Activated T-cell treated with anti-CD3 and anti-CD28 coated beads, Interleukin-2, amount 50 U/mL, for 72 hours (primary cell): ENCODE measurements at regions not wholly inside any gene's neighbourhood (a gene's known extent, or its start where the extent isn't known, plus 50 kb on each side); places are given as distances from the start of the nearest gene placed in this dataset.

ENCODE experiments used
- ATAC-seq, 2 donors: fragments of 150-1000 bp; cut with Tn5 transposase; replicated peaks in 1 of 2; 2 replicates each; pipeline ENCODE4 v1.10.0; 2021; ENCODE audit warnings: moderate library complexity in 2 of 2, mild to moderate bottlenecking in 1 of 2
- DNase-seq, 2 donors: peaks; one replicate each; pipeline ENCODE4 v3.0.0; 2021 to 2022; ENCODE audit warnings: mixed read lengths in 1 of 2
- H3K27ac Mint-ChIP-seq: one replicate; pipeline ENCODE4 v1.8.0; 2022; ENCODE audit warnings: mild to moderate bottlenecking, moderate library complexity, mixed read lengths
- H3K27me3 Mint-ChIP-seq: one replicate; pipeline ENCODE4 v1.8.0; 2022; ENCODE audit warnings: low read depth, mixed read lengths
- H3K36me3 Mint-ChIP-seq, 2 donors: one replicate each; pipeline ENCODE4 v1.8.0; 2022; ENCODE audit warnings: mixed read lengths in 2 of 2, mild to moderate bottlenecking in 1 of 2; ENCODE audit not compliant: insufficient read depth in 2 of 2
- H3K4me1 Mint-ChIP-seq: one replicate; pipeline ENCODE4 v1.8.0; 2022; ENCODE audit warnings: low read depth, mixed read lengths
- H3K4me3 Mint-ChIP-seq, 2 donors: one replicate each; pipeline ENCODE4 v1.8.0; 2022; ENCODE audit warnings: mild to moderate bottlenecking in 2 of 2, mixed read lengths in 2 of 2, moderate library complexity in 2 of 2
- H3K9me3 Mint-ChIP-seq, 2 donors: one replicate each; pipeline ENCODE4 v1.8.0; 2022; ENCODE audit warnings: mixed read lengths in 2 of 2

- ATAC-seq (no peak), DNase-seq (no peak)
- H3K4me1 Mint-ChIP-seq = no peaks in the 10 kb centered on the region
- peaks cover 11 to 13% of the 10 kb centered on the region in 2 donors for H3K9me3 Mint-ChIP-seq
- H3K27ac Mint-ChIP-seq = no peak overlapping the region
- no peaks in the 10 kb centered on the region for H3K27me3 Mint-ChIP-seq
- H3K36me3 Mint-ChIP-seq = no peaks in the 10 kb centered on the region
- no peak overlapping the region for H3K4me3 Mint-ChIP-seq
Measured at GRCh38 chr2:117407746-117408145, 406.7 kb upstream of the DDX18 start.

DNA sequence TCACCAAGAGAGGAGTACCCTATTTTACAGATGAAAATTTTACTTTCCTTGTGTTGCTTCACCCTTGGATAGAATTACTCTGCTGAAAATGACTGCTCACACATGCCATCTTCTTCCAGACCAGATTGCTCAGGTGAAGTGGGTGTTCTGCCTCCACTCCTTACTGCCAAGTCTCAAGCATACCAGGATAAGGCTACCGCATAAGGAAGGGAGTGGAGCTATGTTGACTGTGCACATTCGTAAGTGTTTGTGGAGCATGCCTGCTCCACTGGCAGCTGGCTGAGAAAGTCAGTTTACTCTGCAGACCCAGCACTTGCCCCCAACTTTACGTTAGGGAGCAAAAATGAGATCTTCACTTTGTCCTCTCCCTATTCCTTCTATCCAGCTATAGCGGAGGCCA, 405.0 kb upstream of the DDX18 start:
- H3K27ac Mint-ChIP-seq = no peak overlapping the region
- ATAC-seq = no peak

GRCh38 chr2:117411983-117412382, 402.5 kb upstream of the DDX18 start:
- no peak for ATAC-seq
- no peak for DNase-seq
- H3K36me3 Mint-ChIP-seq = no peaks in the 10 kb centered on the region
- H3K4me1 Mint-ChIP-seq = no peaks in the 10 kb centered on the region
- H3K4me3 Mint-ChIP-seq = no peak overlapping the region
- no peak overlapping the region for H3K27ac Mint-ChIP-seq
- no peaks in the 10 kb centered on the region for H3K27me3 Mint-ChIP-seq
- peaks cover 8 to 10% of the 10 kb centered on the region in 2 donors for H3K9me3 Mint-ChIP-seq

More for the DNA sequence above, 405.0 kb upstream of the DDX18 start:
- no peak for DNase-seq
- Mint-ChIP-seq H3K4me3 (no peak overlapping the region), H3K4me1 (no peaks in the 10 kb centered on the region), H3K27me3 (no peaks in the 10 kb centered on the region), H3K36me3 (no peaks in the 10 kb centered on the region), H3K9me3 (peaks cover 13% of the 10 kb centered on the region in 2 donors)

DNA sequence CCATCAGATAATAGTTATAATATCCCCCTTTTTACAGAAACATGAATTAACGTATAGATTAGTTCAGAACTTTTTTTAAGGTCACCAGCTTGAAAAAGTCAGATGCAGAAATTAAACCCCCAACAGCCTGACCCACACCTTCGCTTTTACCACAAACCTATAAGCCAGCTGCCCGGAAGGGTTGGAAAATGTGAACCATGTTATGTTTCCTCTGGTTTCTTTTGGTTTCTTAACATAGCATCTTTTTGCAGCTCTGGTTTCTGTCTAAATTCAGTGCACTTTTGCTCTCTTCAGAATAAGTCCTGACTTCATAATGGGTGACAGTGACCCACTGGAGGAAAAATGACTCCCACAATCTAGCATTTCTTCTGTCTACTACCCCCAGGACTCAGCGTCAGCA, 381.7 kb upstream of the DDX18 start:
- no peaks in the 10 kb centered on the region for H3K4me1 Mint-ChIP-seq
- DNase-seq = no peak
- ATAC-seq = no peak
- H3K36me3 Mint-ChIP-seq = no peaks in the 10 kb centered on the region
- H3K27me3 Mint-ChIP-seq = no peaks in the 10 kb centered on the region
- H3K9me3 Mint-ChIP-seq = peaks cover 3 to 10% of the 10 kb centered on the region in 2 donors
- no peak overlapping the region for H3K27ac Mint-ChIP-seq
- H3K4me3 Mint-ChIP-seq = no peak overlapping the region

DNA sequence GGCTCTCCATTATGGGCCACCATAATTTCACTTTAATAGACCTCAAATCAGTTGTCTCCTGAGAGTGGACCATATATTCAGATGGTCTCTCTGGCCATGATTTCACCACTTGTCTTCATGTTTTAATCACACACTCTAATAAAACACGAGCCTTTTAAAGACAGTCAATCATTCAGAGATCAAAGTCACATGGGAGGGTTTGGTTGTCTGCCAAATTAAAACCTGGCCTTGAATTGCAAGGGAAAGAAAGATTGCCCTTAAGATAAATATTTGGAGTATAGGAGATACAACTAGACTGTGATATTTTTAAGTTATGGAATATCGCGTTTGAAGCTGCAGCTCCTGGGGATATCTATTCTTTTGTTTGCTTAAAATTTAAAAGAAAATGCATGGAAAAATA, 377.8 kb upstream of the DDX18 start:
- Mint-ChIP-seq H3K4me3 (no peak overlapping the region), H3K4me1 (no peaks in the 10 kb centered on the region), H3K27me3 (no peaks in the 10 kb centered on the region), H3K9me3 (peaks cover 3 to 7% of the 10 kb centered on the region in 2 donors), H3K27ac (no peak overlapping the region), H3K36me3 (no peaks in the 10 kb centered on the region)
- ATAC-seq (no peak), DNase-seq (no peak)

DNA sequence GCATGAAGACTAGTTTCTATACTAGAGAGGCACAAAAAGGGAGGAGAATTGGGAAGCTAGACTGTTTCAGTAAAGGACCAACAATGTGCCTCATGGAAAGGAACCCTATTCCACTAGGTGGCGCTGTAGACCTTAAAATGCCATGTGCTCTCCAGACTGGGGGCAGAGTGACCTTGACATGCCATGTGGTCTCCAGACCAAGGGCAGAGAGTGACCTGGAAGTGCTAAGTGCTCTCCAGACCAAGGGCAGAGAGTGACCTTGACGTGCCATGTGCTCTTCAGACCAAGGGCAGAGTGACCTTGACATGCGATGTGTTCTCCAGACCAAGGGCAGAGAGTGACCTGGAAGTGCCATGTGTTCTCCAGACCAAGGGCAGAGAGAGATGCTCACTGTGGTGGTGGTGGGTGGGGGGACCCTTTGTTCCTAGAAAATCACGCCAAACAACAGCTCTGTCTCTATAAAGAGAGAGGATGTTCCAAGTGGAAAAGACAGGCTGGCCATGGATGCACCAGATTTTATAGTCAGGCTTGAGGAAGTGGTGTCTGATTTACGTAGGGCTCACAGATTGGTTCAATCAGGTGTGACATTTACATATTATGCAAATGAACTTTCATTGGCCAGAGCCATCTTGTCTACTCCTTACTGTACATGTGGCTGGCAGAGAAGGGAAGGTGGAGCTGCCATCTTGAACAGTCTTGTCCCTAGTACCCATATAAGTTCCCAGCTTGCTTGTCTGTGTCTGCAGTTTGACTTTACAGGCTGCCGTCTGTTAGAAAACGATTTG, 344.0 kb upstream of the DDX18 start:
- ATAC-seq (no peak), DNase-seq (peak; percentile 9 to 47)
- no peaks in the 10 kb centered on the region for H3K4me1 Mint-ChIP-seq
- no peaks in the 10 kb centered on the region for H3K27me3 Mint-ChIP-seq
- H3K27ac Mint-ChIP-seq = no peak overlapping the region
- H3K36me3 Mint-ChIP-seq = peaks cover 0 to 4% of the 10 kb centered on the region in 2 donors
- no peak overlapping the region for H3K4me3 Mint-ChIP-seq
- H3K9me3 Mint-ChIP-seq = peaks cover 8 to 14% of the 10 kb centered on the region in 2 donors

DNA sequence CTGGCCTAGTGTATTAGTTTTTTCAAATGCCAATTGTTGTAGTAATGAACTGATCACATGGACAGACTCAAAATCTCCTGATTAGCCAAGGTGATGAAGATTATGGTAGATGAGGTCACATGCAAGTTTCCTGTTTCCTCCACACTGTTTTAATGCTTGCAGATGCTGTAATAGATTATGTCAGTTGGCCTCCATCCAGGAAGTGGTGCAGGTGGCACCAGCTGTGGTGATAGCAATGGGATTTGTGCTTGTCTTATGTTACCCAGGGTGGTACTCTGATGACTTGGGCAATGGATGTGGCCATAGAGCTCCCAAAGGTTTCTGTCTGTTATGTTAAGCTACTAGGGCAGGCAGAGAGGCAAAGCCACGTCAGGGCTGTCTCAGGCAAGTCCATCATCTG, 332.9 kb upstream of the DDX18 start:
- H3K27me3 Mint-ChIP-seq = no peaks in the 10 kb centered on the region
- no peak for DNase-seq
- no peaks in the 10 kb centered on the region for H3K4me1 Mint-ChIP-seq
- peaks cover 12 to 17% of the 10 kb centered on the region in 2 donors for H3K9me3 Mint-ChIP-seq
- no peak overlapping the region for H3K27ac Mint-ChIP-seq
- H3K4me3 Mint-ChIP-seq = no peak overlapping the region
- H3K36me3 Mint-ChIP-seq = peaks cover 0 to 1% of the 10 kb centered on the region in 2 donors
- no peak for ATAC-seq

DNA sequence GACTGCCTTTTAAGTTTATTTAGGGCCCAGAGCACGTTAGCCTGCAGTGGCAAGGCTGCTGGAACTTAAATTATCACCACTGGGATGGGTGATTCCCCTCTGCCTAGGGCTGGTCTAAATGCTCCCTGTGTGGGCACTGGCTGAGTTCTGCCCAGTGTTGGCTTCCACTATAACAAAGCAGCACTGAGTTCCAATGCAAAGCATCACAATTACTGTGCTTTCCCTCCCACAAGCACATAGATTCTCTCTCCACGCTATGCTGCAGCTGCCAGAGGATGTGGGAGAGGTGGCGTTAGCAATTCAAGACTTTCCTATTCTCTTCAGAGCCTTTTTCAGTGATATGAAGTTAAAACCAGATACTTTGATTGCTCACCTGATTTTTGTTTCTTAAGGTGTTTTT, 328.9 kb upstream of the DDX18 start:
- no peak for DNase-seq
- Mint-ChIP-seq H3K4me1 (no peaks in the 10 kb centered on the region), H3K36me3 (peaks cover 0 to 1% of the 10 kb centered on the region in 2 donors), H3K9me3 (peaks cover 6 to 11% of the 10 kb centered on the region in 2 donors), H3K4me3 (no peak overlapping the region), H3K27ac (no peak overlapping the region), H3K27me3 (no peaks in the 10 kb centered on the region)
- ATAC-seq = no peak

GRCh38 chr2:117486081-117486480, 328.4 kb upstream of the DDX18 start:
- Mint-ChIP-seq H3K36me3 (peaks cover 0 to 1% of the 10 kb centered on the region in 2 donors), H3K9me3 (peaks cover 6 to 12% of the 10 kb centered on the region in 2 donors), H3K27me3 (no peaks in the 10 kb centered on the region)

GRCh38 chr2:117492209-117492851, 322.2 kb upstream of the DDX18 start:
- H3K4me1 Mint-ChIP-seq = no peaks in the 10 kb centered on the region
- no peak overlapping the region for H3K4me3 Mint-ChIP-seq
- H3K9me3 Mint-ChIP-seq = peaks cover 6 to 16% of the 10 kb centered on the region in 2 donors
- no peaks in the 10 kb centered on the region for H3K27me3 Mint-ChIP-seq
- no peaks in the 10 kb centered on the region for H3K36me3 Mint-ChIP-seq
- DNase-seq (no peak), ATAC-seq (no peak)
- no peak overlapping the region for H3K27ac Mint-ChIP-seq

More at GRCh38 chr2:117486081-117486480, 328.4 kb upstream of the DDX18 start:
- no peak for DNase-seq
- no peaks in the 10 kb centered on the region for H3K4me1 Mint-ChIP-seq
- no peak for ATAC-seq
- H3K4me3 Mint-ChIP-seq = no peak overlapping the region
- H3K27ac Mint-ChIP-seq = no peak overlapping the region

DNA sequence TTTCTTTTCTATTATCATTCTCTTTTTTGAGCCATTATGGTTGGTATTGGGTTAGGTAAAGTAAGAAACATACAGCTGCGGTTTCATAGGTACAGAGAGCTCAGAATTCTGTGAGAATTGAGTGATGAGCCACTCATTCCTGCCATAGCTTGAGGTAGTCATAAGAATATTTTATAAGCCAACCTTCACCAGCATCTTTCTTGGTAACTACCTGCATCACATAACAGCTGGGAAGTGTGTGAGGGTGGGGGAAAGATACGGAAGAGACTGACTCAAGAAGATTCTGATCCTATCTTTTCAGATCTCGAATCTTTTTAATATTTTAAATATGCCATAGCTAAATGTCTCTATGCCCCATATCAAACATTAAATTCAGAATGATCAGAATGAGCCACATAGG, 313.8 kb upstream of the DDX18 start:
- Mint-ChIP-seq H3K9me3 (peaks cover 0 to 2% of the 10 kb centered on the region in 2 donors), H3K27ac (no peak overlapping the region), H3K4me1 (no peaks in the 10 kb centered on the region), H3K27me3 (no peaks in the 10 kb centered on the region), H3K4me3 (no peak overlapping the region), H3K36me3 (no peaks in the 10 kb centered on the region)
- DNase-seq (no peak), ATAC-seq (no peak)

- H3K36me3 Mint-ChIP-seq = no peaks in the 10 kb centered on the region
- no peak for DNase-seq
- H3K4me1 Mint-ChIP-seq = no peaks in the 10 kb centered on the region
- no peak overlapping the region for H3K27ac Mint-ChIP-seq
- ATAC-seq = no peak
- H3K4me3 Mint-ChIP-seq = no peak overlapping the region
- H3K9me3 Mint-ChIP-seq = peaks cover 0 to 2% of the 10 kb centered on the region in 2 donors
- no peaks in the 10 kb centered on the region for H3K27me3 Mint-ChIP-seq
Measured at GRCh38 chr2:117502121-117502520, 312.4 kb upstream of the DDX18 start.

DNA sequence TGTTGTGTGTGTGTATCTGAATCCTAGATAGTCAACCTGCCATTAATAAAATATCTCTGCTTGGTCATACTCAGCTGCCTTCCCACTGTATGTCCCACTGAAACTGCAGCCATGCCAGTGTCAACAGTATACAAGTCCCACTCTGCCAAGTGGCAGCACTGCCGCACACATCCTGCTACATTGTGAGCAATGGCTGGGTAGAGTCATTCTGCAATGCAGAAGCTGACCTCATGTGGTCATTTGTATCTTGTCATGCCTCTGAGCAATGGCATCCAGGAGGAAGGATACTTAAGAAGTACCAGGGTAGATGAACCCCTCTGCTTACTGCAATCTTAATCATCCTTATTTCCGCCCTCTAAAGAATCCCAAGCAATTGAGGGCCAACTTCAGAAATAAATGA, 302.2 kb upstream of the DDX18 start:
- H3K36me3 Mint-ChIP-seq = peaks cover 0 to 1% of the 10 kb centered on the region in 2 donors
- no peak for ATAC-seq
- no peak overlapping the region for H3K4me3 Mint-ChIP-seq
- no peaks in the 10 kb centered on the region for H3K27me3 Mint-ChIP-seq
- H3K4me1 Mint-ChIP-seq = no peaks in the 10 kb centered on the region
- DNase-seq = no peak
- H3K9me3 Mint-ChIP-seq = peaks cover 3 to 6% of the 10 kb centered on the region in 2 donors
- no peak overlapping the region for H3K27ac Mint-ChIP-seq
